ENCODE measurements at regions not wholly inside any gene's neighbourhood (a gene's known extent, or its start where the extent isn't known, plus 50 kb on each side); places are given as distances from the start of the nearest gene placed in this dataset.

- H3K9me2 ChIP-seq (replicated peaks; ENCODE audit: low read length) = no peaks in the 10 kb centered on the region
- H3K9me3 ChIP-seq (ENCODE audit: low read length) = no peaks in the 10 kb centered on the region
- no peaks in the 10 kb centered on the region for H3K4me1 ChIP-seq (ENCODE audit: insufficient read depth, low read length)
- intact Hi-C loops (cut with micrococcal nuclease) = no loop called here
- POLR2A ChIA-PET (ENCODE audit: unreplicated experiment) = no interaction called here
- no peak overlapping the region for H2AFZ ChIP-seq (ENCODE audit: low read length)
- BruUV-seq (replicated peaks) = no TSS peak
- ATAC-seq (no peak), DNase-seq (no peak)
- no peak overlapping the region for H3K4me3 ChIP-seq (ENCODE audit: low read length)
- H3K79me2 ChIP-seq (ENCODE audit: low read length) = no peaks in the 10 kb centered on the region
- CTCF ChIA-PET = no interaction called here
- H3K27ac ChIP-seq (ENCODE audit: low read length) = no peak overlapping the region
- H3F3A ChIP-seq (ENCODE audit: low read length, unreplicated experiment) = no peaks in the 10 kb centered on the region
- no peak overlapping the region for H3K4me2 ChIP-seq (ENCODE audit: low read length)
- H4K20me1 ChIP-seq (ENCODE audit: low read length) = no peaks in the 10 kb centered on the region
- H3K36me3 ChIP-seq (ENCODE audit: low read depth, low read length) = no peaks in the 10 kb centered on the region
- no peak overlapping the region for H3K9ac ChIP-seq (ENCODE audit: low read length)
- TF ChIP-seq EZH2 (IDR thresholded peaks at IDR 0.05; ENCODE audit: low read length, unreplicated experiment) (no peak), EZH2phosphoT487 (IDR thresholded peaks at IDR 0.05; ENCODE audit: borderline replicate concordance, low read length) (no peak)
- H3K27me3 ChIP-seq (ENCODE audit: low read length) = peaks cover 11% of the 10 kb centered on the region; the same call in 1 of the 2 replicates
Observed at GRCh38 chr9:19553441-19553840, 144.6 kb downstream of the ACER2 start.

GRCh38 chr9:19552282-19553105, 143.7 kb downstream of the ACER2 start:
- Histone ChIP-seq H3K4me2 (ENCODE audit: low read length) (no peak overlapping the region), H3K4me3 (ENCODE audit: low read length) (no peak overlapping the region), H3K9ac (ENCODE audit: low read length) (no peak overlapping the region), H3K9me3 (ENCODE audit: low read length) (no peaks in the 10 kb centered on the region), H3K79me2 (ENCODE audit: low read length) (no peaks in the 10 kb centered on the region), H4K20me1 (ENCODE audit: low read length) (no peaks in the 10 kb centered on the region), H3F3A (ENCODE audit: low read length, unreplicated experiment) (no peaks in the 10 kb centered on the region), H3K9me2 (replicated peaks; ENCODE audit: low read length) (no peaks in the 10 kb centered on the region), H3K27ac (ENCODE audit: low read length) (no peak overlapping the region), H3K36me3 (ENCODE audit: low read depth, low read length) (no peaks in the 10 kb centered on the region), H3K4me1 (ENCODE audit: insufficient read depth, low read length) (no peaks in the 10 kb centered on the region), H3K27me3 (ENCODE audit: low read length) (peaks cover 11% of the 10 kb centered on the region; the same call in 1 of the 2 replicates), H2AFZ (ENCODE audit: low read length) (no peak overlapping the region)
- DNase-seq = no peak
- no peak for TF ChIP-seq EZH2 (IDR thresholded peaks at IDR 0.05; ENCODE audit: low read length, unreplicated experiment)
- TF ChIP-seq CTCF (conservative IDR thresholded peaks at IDR 0.05; ENCODE audit: low read depth, low read length) = no peak
- TF ChIP-seq EZH2phosphoT487 (IDR thresholded peaks at IDR 0.05; ENCODE audit: borderline replicate concordance, low read length) = no peak
- no TSS peak for BruUV-seq (replicated peaks)
- CTCF ChIA-PET = no interaction called here
- ATAC-seq = no peak
- intact Hi-C loops (cut with micrococcal nuclease) = no loop called here
- POLR2A ChIA-PET (ENCODE audit: unreplicated experiment) = no interaction called here

GRCh38 chr9:19551124-19551929, 142.5 kb downstream of the ACER2 start:
- Histone ChIP-seq H3K27me3 (ENCODE audit: low read length) (peaks cover 11% of the 10 kb centered on the region; the same call in 1 of the 2 replicates), H3K9me2 (replicated peaks; ENCODE audit: low read length) (no peaks in the 10 kb centered on the region), H4K20me1 (ENCODE audit: low read length) (no peaks in the 10 kb centered on the region), H3F3A (ENCODE audit: low read length, unreplicated experiment) (no peaks in the 10 kb centered on the region), H3K27ac (ENCODE audit: low read length) (no peak overlapping the region), H3K4me1 (ENCODE audit: insufficient read depth, low read length) (no peaks in the 10 kb centered on the region), H3K79me2 (ENCODE audit: low read length) (no peaks in the 10 kb centered on the region), H3K9me3 (ENCODE audit: low read length) (no peaks in the 10 kb centered on the region), H3K36me3 (ENCODE audit: low read depth, low read length) (no peaks in the 10 kb centered on the region), H3K4me2 (ENCODE audit: low read length) (peak overlapping the region; percentile 59), H3K4me3 (ENCODE audit: low read length) (peak overlapping the region; percentile 9; the same call in 1 of the 2 replicates), H3K9ac (ENCODE audit: low read length) (no peak overlapping the region), H2AFZ (ENCODE audit: low read length) (no peak overlapping the region)
- TF ChIP-seq EZH2phosphoT487 (IDR thresholded peaks at IDR 0.05; ENCODE audit: borderline replicate concordance, low read length) (no peak), EZH2 (IDR thresholded peaks at IDR 0.05; ENCODE audit: low read length, unreplicated experiment) (no peak), CTCF (conservative IDR thresholded peaks at IDR 0.05; ENCODE audit: low read depth, low read length) (no peak)
- ATAC-seq (no peak), DNase-seq (no peak)
- no TSS peak for BruUV-seq (replicated peaks)
- CTCF ChIA-PET = no interaction called here
- intact Hi-C loops (cut with micrococcal nuclease) = no loop called here
- POLR2A ChIA-PET (ENCODE audit: unreplicated experiment) = no interaction called here

All from PC-3 (cell line).